ENCODE measurements at regions not wholly inside any gene's neighbourhood (a gene's known extent, or its start where the extent isn't known, plus 50 kb on each side); places are given as distances from the start of the nearest gene placed in this dataset.

DNA sequence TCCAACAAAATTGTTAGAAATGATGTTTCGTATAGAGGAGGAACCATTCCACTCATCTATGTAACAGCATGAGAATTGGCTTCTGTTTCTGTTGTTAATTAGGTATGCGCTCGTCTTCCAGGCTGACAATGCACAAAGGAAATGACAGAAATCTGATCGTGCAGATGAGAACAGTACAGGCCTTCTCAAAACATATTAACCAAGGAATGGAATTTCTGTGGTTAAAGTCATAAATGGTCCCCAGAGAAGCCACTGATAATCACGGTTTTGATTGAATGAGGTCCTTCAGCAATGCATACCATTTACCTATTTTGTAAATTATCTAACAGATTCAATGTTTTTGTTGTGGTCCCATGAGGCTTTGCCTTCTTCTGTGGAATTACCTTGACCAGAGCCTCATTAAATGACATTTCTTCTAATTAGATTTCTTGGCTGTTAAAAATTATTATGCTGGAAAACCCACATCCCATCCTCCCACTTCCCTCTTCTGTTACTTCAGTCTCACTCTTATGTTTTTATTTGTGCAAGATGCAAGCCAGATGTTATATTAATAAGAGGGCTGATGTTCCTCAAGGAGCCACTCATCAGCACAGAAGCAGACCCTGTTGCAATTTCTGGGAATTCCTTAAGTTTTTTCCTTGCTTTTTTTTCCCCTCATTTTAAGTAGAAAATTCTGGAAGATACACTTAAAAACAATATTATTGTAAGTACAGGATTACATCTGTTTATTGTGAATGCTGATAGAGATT is 395.8 kb downstream of the PID1 start:
- TF ChIP-seq, protein P1, sequence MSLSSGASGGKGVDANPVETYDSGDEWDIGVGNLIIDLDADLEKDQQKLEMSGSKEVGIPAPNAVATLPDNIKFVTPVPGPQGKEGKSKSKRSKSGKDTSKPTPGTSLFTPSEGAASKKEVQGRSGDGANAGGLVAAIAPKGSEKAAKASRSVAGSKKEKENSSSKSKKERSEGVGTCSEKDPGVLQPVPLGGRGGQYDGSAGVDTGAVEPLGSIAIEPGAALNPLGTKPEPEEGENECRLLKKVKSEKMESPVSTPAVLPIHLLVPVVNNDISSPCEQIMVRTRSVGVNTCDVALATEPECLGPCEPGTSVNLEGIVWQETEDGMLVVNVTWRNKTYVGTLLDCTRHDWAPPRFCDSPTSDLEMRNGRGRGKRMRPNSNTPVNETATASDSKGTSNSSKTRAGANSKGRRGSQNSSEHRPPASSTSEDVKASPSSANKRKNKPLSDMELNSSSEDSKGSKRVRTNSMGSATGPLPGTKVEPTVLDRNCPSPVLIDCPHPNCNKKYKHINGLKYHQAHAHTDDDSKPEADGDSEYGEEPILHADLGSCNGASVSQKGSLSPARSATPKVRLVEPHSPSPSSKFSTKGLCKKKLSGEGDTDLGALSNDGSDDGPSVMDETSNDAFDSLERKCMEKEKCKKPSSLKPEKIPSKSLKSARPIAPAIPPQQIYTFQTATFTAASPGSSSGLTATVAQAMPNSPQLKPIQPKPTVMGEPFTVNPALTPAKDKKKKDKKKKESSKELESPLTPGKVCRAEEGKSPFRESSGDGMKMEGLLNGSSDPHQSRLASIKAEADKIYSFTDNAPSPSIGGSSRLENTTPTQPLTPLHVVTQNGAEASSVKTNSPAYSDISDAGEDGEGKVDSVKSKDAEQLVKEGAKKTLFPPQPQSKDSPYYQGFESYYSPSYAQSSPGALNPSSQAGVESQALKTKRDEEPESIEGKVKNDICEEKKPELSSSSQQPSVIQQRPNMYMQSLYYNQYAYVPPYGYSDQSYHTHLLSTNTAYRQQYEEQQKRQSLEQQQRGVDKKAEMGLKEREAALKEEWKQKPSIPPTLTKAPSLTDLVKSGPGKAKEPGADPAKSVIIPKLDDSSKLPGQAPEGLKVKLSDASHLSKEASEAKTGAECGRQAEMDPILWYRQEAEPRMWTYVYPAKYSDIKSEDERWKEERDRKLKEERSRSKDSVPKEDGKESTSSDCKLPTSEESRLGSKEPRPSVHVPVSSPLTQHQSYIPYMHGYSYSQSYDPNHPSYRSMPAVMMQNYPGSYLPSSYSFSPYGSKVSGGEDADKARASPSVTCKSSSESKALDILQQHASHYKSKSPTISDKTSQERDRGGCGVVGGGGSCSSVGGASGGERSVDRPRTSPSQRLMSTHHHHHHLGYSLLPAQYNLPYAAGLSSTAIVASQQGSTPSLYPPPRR (CRISPR knock-in tag; IDR thresholded peaks at IDR 0.05; ENCODE audit: borderline replicate concordance) = no peak
- TF ChIP-seq, protein P2, sequence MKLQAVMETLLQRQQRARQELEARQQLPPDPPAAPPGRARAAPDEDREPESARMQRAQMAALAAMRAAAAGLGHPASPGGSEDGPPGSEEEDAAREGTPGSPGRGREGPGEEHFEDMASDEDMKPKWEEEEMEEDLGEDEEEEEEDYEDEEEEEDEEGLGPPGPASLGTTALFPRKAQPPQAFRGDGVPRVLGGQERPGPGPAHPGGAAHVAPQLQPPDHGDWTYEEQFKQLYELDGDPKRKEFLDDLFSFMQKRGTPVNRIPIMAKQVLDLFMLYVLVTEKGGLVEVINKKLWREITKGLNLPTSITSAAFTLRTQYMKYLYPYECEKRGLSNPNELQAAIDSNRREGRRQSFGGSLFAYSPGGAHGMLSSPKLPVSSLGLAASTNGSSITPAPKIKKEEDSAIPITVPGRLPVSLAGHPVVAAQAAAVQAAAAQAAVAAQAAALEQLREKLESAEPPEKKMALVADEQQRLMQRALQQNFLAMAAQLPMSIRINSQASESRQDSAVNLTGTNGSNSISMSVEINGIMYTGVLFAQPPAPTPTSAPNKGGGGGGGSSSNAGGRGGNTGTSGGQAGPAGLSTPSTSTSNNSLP (IDR thresholded peaks at IDR 0.05; ENCODE audit: low read depth, low read length) = no peak
- TF ChIP-seq ZNF510 (CRISPR knock-in tag; IDR thresholded peaks at IDR 0.05; ENCODE audit: low read depth) (no peak), ZNF329 (CRISPR knock-in tag; IDR thresholded peaks at IDR 0.05; ENCODE audit: low read depth) (no peak), FOXA1 (IDR thresholded peaks at IDR 0.05) (no peak), FOXA1 (CRISPR knock-in tag; IDR thresholded peaks at IDR 0.05) (no peak), POLR2AphosphoS5 (IDR thresholded peaks at IDR 0.05; ENCODE audit: low read depth, low read length) (no peak), RBFOX2 (IDR thresholded peaks at IDR 0.05; ENCODE audit: low read depth, low read length) (no peak), SMAD3 (CRISPR knock-in tag; IDR thresholded peaks at IDR 0.05) (no peak), POLR2A (IDR thresholded peaks at IDR 0.05; ENCODE audit: insufficient read depth in 1 of 2, low read depth in 2 of 2, low read length in 2 of 2) (no peak), ZNF562 (CRISPR knock-in tag; IDR thresholded peaks at IDR 0.05; ENCODE audit: borderline replicate concordance) (no peak), ZNF468 (CRISPR knock-in tag; IDR thresholded peaks at IDR 0.05) (no peak), CBX5 (CRISPR knock-in tag; IDR thresholded peaks at IDR 0.05; ENCODE audit: borderline replicate concordance) (no peak), MYNN (CRISPR knock-in tag; IDR thresholded peaks at IDR 0.05; ENCODE audit: low read depth) (no peak)
- TF ChIP-seq, protein P3, sequence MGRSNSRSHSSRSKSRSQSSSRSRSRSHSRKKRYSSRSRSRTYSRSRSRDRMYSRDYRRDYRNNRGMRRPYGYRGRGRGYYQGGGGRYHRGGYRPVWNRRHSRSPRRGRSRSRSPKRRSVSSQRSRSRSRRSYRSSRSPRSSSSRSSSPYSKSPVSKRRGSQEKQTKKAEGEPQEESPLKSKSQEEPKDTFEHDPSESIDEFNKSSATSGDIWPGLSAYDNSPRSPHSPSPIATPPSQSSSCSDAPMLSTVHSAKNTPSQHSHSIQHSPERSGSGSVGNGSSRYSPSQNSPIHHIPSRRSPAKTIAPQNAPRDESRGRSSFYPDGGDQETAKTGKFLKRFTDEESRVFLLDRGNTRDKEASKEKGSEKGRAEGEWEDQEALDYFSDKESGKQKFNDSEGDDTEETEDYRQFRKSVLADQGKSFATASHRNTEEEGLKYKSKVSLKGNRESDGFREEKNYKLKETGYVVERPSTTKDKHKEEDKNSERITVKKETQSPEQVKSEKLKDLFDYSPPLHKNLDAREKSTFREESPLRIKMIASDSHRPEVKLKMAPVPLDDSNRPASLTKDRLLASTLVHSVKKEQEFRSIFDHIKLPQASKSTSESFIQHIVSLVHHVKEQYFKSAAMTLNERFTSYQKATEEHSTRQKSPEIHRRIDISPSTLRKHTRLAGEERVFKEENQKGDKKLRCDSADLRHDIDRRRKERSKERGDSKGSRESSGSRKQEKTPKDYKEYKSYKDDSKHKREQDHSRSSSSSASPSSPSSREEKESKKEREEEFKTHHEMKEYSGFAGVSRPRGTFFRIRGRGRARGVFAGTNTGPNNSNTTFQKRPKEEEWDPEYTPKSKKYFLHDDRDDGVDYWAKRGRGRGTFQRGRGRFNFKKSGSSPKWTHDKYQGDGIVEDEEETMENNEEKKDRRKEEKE (IDR thresholded peaks at IDR 0.05) = no peak

Data from HepG2 (cell line).